HUDEP-2 (cell line): ENCODE measurements at regions not wholly inside any gene's neighbourhood (a gene's known extent, or its start where the extent isn't known, plus 50 kb on each side); places are given as distances from the start of the nearest gene placed in this dataset.

Source experiments
- DNase-seq, 76 experiments: peaks; one replicate each; lab custom pipeline; 2025; ENCODE audit not compliant: unreplicated experiment in 76 of 76; lab: John Stamatoyannopoulos, UW

DNA sequence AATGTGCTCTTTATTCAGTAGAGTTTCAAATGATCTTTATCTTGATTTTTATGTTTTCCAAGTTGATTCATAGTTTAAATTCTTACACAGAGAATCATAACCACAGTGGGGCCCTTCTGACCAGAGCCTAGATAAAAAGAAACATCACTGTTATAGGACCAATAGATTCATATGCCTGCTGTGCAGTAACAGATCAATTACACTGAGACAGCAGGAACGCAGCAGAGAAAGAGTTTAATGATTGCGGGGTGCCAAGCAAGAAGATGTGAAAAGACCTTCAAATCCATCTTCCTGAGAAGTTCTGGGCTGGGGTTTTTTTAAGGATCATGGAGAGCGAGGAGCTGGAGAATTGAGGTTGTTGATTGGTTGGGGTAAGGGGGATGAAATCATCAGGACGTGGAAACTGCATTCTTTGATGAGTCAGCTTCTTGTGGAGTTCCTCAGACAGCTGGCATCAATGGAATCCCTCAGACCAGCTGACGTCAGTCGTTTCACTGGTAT, 346.6 kb downstream of the TBC1D4 start:
- DNase-seq: no peak

DNA sequence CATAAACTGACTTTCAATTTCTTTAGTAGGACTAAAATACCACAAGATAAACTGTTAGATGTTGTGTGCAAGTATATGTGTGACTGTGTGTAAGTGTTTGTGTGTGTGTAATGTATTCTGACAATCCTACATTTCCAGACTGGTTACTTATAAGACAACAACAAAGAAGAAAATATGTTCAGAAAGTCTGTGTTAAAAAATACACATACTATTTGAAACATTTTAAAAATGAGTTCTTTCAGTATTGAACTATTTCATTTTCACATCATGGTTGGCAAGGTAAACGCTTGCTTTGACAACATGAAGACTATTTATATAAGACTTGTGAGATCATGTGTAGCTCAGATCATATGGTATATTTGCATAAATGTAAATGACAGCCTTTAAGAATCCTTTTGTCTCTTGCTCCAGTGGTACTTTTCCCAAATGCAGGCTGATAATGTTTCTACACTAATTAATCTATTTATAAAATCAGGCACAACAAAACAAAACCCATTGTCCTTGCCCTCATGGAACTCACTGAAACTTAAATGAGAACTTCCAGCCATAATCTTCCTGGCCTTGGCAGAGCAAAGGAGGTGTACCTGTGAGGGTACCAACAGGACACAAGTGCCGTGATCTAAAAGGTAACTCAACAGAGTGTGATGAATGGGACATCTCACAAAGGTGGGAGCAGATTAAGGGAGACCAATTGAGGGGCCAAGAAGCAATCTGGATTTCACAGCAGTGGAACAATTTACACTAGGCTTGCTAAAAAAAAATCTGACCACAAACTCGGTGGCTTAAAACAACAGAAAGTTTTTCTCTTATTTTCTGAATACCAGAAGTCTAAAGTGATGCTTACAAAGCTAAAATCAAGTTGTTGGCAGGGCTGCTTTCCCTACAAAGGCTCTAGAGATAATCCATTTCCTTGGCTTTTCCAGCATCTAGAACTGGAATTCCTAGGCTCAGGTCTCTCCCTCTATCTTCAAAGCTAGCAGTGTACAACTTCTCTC, 349.0 kb downstream of the TBC1D4 start:
- DNase-seq: no peak

DNA sequence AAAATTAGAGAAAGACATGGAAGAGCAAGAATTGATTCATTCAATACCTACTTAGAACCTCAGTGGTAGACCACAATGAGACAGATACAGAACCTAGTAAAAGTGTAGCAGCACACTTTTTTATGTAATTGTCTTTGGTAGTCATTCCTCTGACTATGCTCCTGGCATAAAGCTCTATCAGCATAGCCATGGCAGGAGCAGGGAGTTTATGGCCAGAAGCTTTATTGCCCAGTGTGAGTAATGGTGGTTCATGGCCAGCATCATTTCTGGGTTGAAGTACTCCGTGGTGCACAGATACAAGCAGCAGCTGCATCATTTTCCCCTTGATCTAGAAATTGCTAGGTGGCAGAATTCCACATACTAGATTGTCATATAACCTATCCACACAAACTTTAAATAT, 352.6 kb downstream of the TBC1D4 start:
- no peak for DNase-seq

DNA sequence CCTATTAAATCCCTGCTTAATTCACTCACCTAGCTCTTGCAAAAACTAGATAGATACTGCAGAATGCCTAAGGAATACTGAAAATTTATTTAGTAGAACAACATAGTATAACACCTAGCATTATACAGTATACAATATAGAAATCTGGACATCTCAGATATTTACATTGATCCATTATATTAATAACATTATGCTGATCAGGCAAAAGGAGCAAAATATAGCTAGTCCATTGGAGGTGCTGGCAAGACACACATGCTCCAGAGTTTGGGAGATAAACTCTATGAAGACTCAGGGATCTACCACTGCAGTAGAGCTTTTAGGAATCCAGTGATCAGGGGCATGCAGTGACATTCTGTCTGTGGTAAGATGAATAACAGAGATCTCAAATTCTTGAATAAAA, 357.6 kb downstream of the TBC1D4 start:
- no peak for DNase-seq

DNA sequence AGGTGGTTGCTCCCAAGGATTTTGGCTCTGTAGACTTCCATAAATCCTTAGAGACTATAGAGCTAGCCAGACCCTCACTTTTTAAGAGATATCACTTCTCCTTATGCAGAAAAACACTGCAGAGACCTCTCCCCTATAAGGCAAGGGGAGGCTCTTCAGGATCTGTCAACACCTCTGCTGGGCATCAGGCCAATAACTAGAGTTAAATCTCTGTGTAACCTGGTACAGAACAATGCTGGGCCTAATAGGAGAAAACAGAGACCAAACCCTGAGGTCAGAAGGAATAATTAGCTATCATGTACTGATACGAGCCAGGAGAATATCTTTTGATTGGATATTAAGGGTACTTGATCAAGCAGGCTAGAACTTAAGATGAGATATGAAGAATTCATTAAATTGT, 358.5 kb downstream of the TBC1D4 start:
- DNase-seq: no peak

DNA sequence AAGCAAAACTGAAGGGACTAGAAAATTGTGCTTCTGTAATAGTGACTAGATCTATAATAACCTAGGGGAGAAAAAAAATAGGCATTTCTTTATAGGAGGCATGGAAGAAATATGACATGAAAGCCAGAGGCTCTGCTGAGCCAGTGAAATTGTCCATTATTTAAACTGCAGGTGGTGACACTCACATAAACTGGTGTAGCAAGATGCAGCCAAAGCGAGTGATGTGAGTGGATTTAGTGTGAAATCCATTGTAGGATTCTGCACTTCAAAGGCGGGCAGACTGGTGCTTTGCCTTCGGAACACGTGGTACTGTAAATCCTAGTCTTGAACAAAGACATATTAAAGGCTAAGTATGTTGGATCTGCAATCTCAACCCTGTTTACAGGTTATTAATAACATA, 361.9 kb downstream of the TBC1D4 start:
- no peak for DNase-seq

DNA sequence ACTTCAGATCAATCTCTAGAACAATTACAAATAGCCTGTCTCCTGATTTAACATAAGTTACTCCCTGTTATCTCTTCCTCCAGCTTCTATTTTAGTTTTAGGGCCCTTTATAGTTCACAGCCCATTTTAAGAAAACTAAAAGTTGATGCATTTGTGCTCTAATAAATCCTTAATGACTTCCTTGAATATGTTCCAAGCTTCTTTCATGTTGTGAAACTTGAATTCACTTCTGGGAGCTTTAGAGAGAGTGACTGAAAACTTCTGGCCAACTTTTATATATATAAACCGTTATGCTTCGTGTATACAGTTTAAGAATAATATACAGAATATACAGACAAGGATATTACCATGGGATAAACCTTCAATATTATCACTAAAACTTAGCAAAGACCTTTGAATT, 366.8 kb downstream of the TBC1D4 start:
- DNase-seq: no peak

DNA sequence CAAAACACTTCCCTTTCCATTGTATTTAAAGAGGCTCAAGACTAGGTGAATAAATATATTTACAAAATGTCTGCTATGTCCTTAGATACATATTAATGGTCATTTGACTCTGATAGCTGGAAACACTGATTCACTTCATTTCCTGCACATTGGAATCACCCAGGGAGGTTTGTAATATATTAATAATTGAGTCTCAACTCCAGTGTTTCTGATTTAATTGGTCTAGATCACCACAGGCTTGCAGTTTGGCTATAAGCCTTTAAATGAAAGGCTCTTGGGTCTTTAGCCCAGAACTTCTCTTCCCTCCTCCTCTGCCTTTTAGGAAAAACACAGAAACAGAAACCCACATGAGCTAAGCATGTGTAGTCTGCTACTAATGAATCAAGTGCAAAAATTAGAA, 378.0 kb downstream of the TBC1D4 start:
- DNase-seq: no peak

DNA sequence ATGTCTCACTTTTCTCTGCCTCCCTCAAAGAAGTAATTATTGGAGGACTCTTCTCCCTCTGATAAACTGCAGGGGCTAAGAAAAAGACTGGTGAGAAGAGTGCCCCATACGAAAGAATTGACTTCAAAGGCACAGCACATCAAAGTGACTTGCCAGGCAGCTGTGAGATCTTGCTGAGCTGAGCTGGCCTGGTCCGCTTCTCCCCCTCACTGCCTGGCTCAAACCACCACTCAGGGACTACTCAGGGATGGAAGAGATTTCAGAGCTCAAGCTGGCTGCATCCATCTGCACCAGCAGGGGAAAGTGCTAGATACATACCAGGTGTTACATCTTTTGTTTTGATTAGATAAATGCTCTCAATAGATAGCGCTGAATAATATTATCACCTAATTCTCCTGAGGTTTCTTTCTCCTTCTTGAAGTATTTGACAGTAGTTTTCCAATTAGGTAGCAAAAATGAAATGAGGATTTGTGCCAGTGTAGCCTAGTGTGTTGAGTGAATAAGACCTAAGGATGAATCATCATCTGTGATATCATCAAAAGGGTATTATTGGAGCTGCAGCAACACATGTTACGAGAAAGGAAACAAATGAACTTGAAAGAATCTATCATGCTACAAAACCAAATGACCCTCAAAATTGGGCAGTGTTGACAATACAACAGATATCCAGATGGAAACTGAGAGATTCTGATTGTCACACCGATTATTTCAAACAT, 379.8 kb downstream of the TBC1D4 start:
- DNase-seq: no peak

DNA sequence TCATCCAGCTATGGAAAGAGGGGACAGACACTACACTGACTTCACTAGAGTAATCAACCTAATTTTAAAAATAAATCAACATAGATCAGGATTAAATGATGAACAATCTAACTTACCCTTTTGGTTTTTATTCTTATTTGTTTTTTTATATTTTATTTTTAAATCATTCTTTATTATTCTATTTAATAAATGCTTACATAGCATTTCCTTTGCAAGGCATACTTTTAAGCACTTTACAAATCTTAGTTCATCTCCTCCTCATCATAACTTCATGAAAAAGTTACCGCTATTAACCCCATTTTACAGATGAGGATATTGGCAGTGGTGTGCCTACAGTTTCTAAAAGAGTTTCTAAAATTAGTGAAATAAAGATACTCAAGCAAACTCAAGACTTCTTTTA, 380.6 kb downstream of the TBC1D4 start:
- DNase-seq: no peak

DNA sequence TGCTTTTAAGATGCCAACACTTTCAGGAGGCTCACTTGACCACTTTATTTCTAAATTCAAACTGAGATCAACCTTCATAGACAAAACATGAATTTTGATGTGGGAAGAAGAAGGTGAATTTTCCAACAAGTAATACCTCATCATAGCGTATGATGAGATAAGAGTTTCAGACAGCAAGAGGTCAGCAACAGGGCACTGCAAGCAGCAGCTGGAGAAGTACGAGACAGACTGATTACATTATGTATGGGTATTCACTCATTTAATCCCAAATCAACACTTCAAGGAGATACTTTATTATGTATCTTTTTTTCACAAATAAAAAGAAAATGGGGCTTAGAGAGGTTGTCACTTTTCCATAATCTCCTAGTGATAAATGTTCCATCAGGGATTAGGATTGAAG, 389.8 kb downstream of the TBC1D4 start:
- no peak for DNase-seq

DNA sequence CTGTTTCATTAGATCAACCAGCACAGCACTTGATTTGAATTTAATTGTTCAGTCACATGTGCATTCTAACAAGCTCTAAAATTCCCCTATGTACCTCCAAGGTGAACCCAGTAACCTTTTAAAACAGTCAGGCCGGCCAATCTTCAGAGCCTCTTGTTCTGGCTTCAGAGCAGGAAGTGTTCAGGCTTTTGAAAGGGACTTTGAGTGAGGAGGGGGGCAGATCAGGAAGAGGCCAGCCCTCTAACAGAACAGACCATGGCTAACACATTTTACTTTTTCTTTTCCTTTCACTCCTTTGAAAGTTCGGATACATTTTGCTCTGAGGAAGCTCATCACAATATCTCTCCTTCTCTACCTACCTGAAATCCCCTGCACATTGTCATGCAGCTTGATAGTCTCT, 390.3 kb downstream of the TBC1D4 start:
- DNase-seq: no peak

DNA sequence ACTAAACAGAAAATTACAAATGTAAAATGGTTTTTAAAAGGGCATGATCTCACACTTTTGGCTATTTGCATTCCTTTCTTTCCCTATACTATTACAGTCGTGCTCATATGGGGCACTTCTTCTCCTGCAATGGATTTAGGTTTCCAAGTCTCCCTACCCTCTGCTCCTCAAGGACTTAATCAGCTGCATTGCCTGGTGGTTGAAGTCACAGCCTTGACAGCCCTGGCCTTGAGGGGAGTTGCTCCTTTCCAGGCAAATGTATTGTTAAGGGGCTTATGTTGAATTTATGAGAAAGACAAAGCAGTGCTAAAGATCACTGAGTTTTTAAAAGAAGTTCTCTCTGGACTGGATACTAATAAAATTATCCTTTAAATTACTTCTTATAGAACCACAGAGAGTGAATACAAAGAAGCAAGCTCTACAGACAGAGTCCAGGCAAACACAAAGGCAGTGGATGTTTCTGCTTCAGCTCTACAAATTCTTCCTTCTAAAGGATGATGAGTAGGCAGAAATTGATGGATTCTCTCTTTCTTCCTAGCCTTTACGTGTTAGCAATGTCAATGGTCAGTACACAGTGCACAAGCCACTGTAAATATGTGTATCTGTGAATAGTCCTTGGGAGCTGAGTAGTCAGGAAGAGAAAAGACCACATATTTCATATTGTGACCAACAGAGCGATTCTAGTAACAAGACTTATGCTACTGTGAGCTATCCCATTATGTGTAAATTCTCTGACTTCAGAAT, 390.9 kb downstream of the TBC1D4 start:
- DNase-seq: no peak

DNA sequence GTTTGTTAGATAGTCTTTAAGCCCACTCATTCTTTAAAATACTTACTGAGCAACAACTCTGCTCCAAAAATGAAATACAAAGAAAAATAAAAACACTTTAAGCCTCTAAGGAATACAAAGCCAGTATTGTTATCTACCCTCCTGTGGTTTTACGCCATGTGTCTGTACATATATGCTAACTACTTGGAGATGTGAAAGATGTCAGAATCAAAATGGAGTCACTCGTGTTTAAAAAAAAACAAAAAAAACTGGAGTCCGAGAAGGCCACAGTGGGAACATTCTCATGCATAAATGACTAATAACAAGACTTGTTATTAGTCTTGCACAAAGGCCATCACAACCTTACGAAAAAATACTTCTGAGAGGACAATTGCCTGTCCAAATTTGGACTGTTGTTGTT, 393.1 kb downstream of the TBC1D4 start:
- no peak for DNase-seq

DNA sequence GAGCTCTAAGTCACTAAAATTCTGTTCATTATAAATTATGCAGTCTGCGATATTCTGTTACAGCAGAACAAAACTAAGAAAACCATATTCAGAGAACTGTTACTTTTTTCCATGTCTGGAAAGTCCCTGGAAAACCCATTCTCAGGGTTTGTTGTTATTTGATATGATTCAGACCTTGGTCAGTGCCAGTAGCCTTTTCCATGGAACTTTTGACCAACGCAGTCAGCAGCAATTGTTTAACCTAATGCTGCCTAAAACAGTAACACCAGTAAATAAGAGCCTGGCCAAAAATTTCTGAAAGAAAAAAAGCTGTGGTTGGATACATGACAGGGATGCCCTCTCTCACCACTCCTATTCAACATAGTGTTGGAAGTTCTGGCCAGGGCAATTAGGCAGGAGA, 402.7 kb downstream of the TBC1D4 start:
- DNase-seq: no peak

DNA sequence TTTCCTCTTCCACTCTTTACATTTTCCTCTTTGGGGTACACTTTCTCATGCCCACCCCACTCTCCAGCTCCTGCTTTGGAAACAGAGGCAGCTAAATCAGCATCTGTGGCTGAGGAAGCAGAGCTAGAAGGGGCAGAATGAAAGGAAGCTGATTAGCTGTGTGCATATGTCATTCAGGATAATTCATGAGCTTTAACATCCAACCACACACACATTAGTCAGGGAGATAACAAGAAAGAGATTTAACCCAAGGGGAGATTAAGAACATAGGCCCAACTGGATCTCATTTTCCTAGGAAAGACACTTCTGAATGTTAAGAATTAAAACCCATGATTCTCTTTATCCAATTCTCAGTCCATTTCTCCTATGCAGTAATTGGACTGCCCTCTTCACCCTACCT, 405.5 kb downstream of the TBC1D4 start:
- DNase-seq: no peak

DNA sequence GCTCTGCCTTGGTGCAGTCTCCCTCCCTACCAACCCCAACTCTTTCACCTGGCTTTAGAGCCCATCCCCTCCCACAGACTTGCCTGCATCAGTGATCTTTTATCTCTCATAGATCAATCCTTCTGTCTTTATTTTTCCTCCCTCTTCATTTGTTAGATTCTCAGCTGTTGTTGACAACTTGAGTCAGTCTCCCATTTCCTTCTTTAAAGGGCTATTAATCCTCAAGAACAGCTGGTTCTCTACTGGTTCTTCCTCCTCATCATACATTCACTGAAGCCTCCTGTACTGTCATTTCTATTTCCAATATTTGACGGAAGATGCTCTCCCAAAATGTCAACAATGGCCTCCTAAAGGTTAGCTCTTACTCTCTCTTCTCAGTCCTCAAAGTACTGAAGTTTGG, 408.2 kb downstream of the TBC1D4 start:
- DNase-seq: no peak

DNA sequence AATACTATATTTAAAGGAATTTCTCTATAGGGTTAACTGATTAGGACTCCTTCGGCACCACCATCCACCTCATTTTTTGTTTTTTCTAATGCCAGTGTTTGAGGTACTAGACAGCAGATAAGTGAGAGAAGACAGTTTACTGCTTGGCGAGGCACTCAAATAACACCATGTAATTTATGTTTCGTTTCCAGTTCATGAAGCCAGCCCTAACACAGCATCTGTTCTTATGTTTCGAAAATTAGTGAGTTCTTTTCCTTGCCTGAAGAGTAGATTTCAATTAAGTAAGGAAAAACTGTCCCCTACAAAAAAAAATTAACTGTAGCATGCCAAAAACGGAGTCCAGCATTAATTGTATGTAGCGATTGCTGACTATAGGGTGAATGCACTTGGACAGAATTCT, 409.1 kb downstream of the TBC1D4 start:
- DNase-seq: no peak

DNA sequence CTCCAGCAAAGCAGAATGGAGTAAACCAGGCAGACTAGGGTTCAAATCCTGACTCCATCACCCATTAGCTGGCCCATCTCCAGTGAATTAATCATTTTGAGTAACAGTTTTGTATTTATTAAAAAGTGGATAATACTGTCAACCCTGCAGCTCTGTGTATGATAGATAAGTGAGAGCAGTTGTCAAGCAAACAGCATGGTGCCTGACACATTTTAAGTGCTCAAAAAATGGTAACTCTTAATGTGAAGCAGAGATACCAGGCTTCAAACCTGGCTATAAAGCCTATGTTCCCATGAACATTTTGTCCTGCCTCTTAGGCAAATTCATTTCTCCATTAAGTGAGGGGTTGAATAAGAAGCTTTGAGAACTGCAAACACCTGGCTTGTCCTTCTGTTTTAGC, 409.6 kb downstream of the TBC1D4 start:
- no peak for DNase-seq

DNA sequence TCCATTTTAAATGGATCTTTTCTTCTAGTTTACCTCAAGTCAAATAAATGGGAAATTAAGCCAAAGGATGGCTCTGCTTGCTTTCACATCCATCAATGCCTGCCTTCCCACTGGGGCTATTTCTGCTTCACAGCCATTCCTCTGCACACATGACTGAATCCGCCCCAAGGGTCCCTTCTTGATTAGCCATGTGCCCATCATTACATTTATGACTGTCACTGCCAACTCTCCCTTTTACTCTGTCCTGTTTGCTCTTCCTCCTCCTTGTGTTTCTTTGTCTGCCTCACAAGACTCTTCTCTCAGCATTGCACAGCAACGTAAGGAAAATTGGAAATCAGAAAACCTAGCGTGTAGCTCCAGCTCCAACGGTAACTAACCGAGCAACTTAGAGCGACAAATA, 410.2 kb downstream of the TBC1D4 start:
- DNase-seq: no peak

DNA sequence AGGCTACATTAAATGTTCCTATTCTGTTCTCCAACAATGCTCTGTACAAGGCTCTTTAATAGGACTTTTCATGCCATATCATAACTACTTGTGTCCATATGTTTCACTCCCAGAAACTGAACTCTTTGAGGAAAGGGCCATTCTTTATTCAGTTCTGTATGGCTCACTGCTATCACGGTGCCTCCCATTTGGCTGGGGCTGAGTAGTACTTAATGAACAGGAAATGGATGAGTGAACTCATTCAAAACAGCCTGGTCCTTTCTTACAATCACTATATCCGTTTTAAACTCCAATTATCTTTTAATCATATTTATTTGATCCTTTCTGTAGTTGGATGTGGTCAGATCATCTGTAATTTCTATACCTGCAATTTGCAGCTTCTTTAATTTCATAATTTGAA, 410.6 kb downstream of the TBC1D4 start:
- DNase-seq: no peak
